HCT116 (cell line): ENCODE measurements at regions not wholly inside any gene's neighbourhood (a gene's known extent, or its start where the extent isn't known, plus 50 kb on each side); places are given as distances from the start of the nearest gene placed in this dataset.
A peak's percentile ranks its signal among the peaks of the same experiment; 100 is the strongest.

ENCODE experiments used
- ATAC-seq: fragments of 200-7000 bp; cut with Tn5 transposase; 2 replicates; pipeline ENCODE4 v1.9.1; 2020; ENCODE audit warnings: mild to moderate bottlenecking, moderate library complexity
- BruUV-seq: library from RNA; stranded (reverse); fragments of 400-500 nt; replicated peaks from 2 replicates; lab custom pipeline; 2021; lab: Mats Ljungman, UMichigan
- CTCF ChIA-PET: fragments of 300-600 bp; sonication (Branson Sonifier 250); formaldehyde crosslinking; loops from one replicate; lab custom pipeline; 2021; ENCODE audit warnings: antibody characterized with exemption; lab: Charles Lee
- POLR2A ChIA-PET: fragments of 300-600, 350-600 bp; sonication (Branson Sonifier 250); formaldehyde crosslinking; loops from one replicate; lab custom pipeline; 2021; ENCODE audit warnings: antibody characterized with exemption; lab: Charles Lee
- RAD21 ChIA-PET, 2 experiments: fragments of 300-600 bp; sonication (Branson Sonifier 250); formaldehyde crosslinking; loops; one replicate each; lab custom pipeline; 2023; ENCODE audit warnings: low total read pairs in 2 of 2; ENCODE audit not compliant: uncharacterized antibody in 2 of 2, unreplicated experiment in 2 of 2, low non-redundant PET in 1 of 2; lab: Charles Lee
- DNase-seq: peaks from one replicate; pipeline ENCODE4 v3.0.0-alpha.2; 2010; ENCODE audit warnings: low read depth, low spot score
- H2AFZ ChIP-seq: fragments of 200-600 bp; shearing (Covaris generic), sonication (generic); 2 replicates; pipeline ENCODE4 v1.6.1; 2017; ENCODE audit warnings: low read depth, mixed run types, mixed read lengths, antibody characterized with exemption, low read length; ENCODE audit not compliant: poor library complexity, severe bottlenecking
- H3K27ac ChIP-seq: 2 replicates; pipeline ENCODE4 v1.5.1; 2012; ENCODE audit warnings: low read depth, low read length
- H3K27me3 ChIP-seq: fragments of 200-600 bp; sonication (generic); 2 replicates; pipeline ENCODE4 v1.6.1; 2016; ENCODE audit warnings: mixed run types, low read length, mixed read lengths; ENCODE audit not compliant: insufficient read depth
- H3K36me3 ChIP-seq, 2 experiments: fragments of 200-500 bp in 1 of 2; fragments of 200-600 bp in 1 of 2; sonication (Bioruptor generic) in 1 of 2; sonication (generic) in 1 of 2; 2 replicates each; pipeline versions ENCODE4 v1.5.1 to v1.6.1; 2014 to 2016; ENCODE audit warnings: low read length in 2 of 2, inconsistent platforms in 1 of 2, mixed read lengths in 1 of 2, mixed run types in 1 of 2; ENCODE audit not compliant: insufficient read depth in 2 of 2, control insufficient read depth in 1 of 2
- H3K4me1 ChIP-seq, 2 experiments: fragments of 200-600 bp in 1 of 2; sonication (generic) in 1 of 2; 2 replicates each; pipeline versions ENCODE4 v1.5.1 to v1.6.1; 2012 to 2017; ENCODE audit warnings: low read length in 2 of 2, inconsistent platforms in 1 of 2, mild to moderate bottlenecking in 1 of 2, mixed read lengths in 1 of 2, mixed run types in 1 of 2, moderate library complexity in 1 of 2; ENCODE audit not compliant: insufficient read depth in 2 of 2, control insufficient read depth in 1 of 2
- H3K4me2 ChIP-seq: fragments of 200-600 bp; sonication (generic); 2 replicates; pipeline ENCODE4 v1.6.1; 2017; ENCODE audit warnings: mixed run types, low read length, mixed read lengths
- H3K4me3 ChIP-seq, 2 experiments: fragments of 200-600 bp in 1 of 2; sonication (generic) in 1 of 2; replicated peaks in 1 of 2; 2 replicates each; pipeline ENCODE4 v1.5.1; 2011 to 2016; ENCODE audit warnings: low read length in 2 of 2, control low read depth in 1 of 2, low read depth in 1 of 2, mild to moderate bottlenecking in 1 of 2, mixed read lengths in 1 of 2, mixed run types in 1 of 2
- H3K79me2 ChIP-seq: fragments of 200-600 bp; sonication (generic); 2 replicates; pipeline ENCODE4 v1.6.1; 2017; ENCODE audit warnings: mild to moderate bottlenecking, mixed run types, low read length, moderate library complexity, mixed read lengths; ENCODE audit not compliant: insufficient read depth
- H3K9ac ChIP-seq: fragments of 200-600 bp; sonication (generic); 2 replicates; pipeline ENCODE4 v1.6.1; 2016; ENCODE audit warnings: low read length, mixed read lengths
- H3K9me2 ChIP-seq: fragments of 200-600 bp; sonication (generic), shearing (Covaris generic); 2 replicates; pipeline ENCODE4 v1.6.1; 2017; ENCODE audit warnings: mixed run types, mild to moderate bottlenecking, moderate library complexity; ENCODE audit not compliant: insufficient read depth
- H3K9me3 ChIP-seq, 2 experiments: fragments of 200-500 bp in 1 of 2; fragments of 200-600 bp in 1 of 2; sonication (Bioruptor generic) in 1 of 2; sonication (generic) in 1 of 2; 2 replicates each; pipeline ENCODE4 v1.6.1; 2014 to 2017; ENCODE audit warnings: low read length in 2 of 2, mixed read lengths in 2 of 2, inconsistent platforms in 1 of 2, low read depth in 1 of 2, mild to moderate bottlenecking in 1 of 2, mixed run types in 1 of 2, moderate library complexity in 1 of 2; ENCODE audit not compliant: control insufficient read depth in 1 of 2, insufficient read depth in 1 of 2
- H4K20me1 ChIP-seq: fragments of 200-600 bp; sonication (generic), shearing (Covaris generic); 2 replicates; pipeline ENCODE4 v1.6.1; 2017; ENCODE audit warnings: mixed run types, mild to moderate bottlenecking, moderate library complexity; ENCODE audit not compliant: insufficient read depth
- CTCF ChIP-seq, 3 experiments: fragments of 200-600 bp in 1 of 3; sonication (generic) in 1 of 3; IDR thresholded peaks in 2 of 3; conservative IDR thresholded peaks in 1 of 3; 2 replicates each; pipeline ENCODE4 v1.5.1; 2012 to 2017; ENCODE audit warnings: low read depth in 2 of 3, low read length in 2 of 3, antibody characterized with exemption in 1 of 3, borderline replicate concordance in 1 of 3, control low read depth in 1 of 3, mild to moderate bottlenecking in 1 of 3, mixed read lengths in 1 of 3, mixed run types in 1 of 3, moderate library complexity in 1 of 3; ENCODE audit not compliant: insufficient read depth in 1 of 3
- EZH2 ChIP-seq: fragments of 200-600 bp; sonication (generic); IDR thresholded peaks from 2 replicates; pipeline ENCODE4 v1.6.1; 2017; ENCODE audit warnings: antibody characterized with exemption, mixed run types
- RAD21 ChIP-seq: IDR thresholded peaks from 2 replicates; pipeline ENCODE4 v1.6.1; 2012; ENCODE audit warnings: low read depth, mild to moderate bottlenecking
- ZBTB33 ChIP-seq: IDR thresholded peaks from 2 replicates; pipeline ENCODE4 v1.6.1; 2011; ENCODE audit warnings: mild to moderate bottlenecking, low read length, moderate library complexity; ENCODE audit not compliant: insufficient replicate concordance; ENCODE audit errors: extremely low read depth
- intact Hi-C: fragments of 100-400 bp; cut with micrococcal nuclease; formaldehyde crosslinking; loops from 2 replicates; pipeline ENCODE4 v1.10.0; 2022

- Histone ChIP-seq H3K4me1 (peaks cover 0 to 12% of the 10 kb centered on the region in 2 experiments; a peak in 2 of 4 replicates), H3K36me3 (no peaks in the 10 kb centered on the region), H3K9ac (no peak overlapping the region), H3K4me3 (no peak overlapping the region), H3K9me2 (no peaks in the 10 kb centered on the region), H3K9me3 (no peaks in the 10 kb centered on the region), H3K27ac (no peak overlapping the region), H4K20me1 (no peaks in the 10 kb centered on the region), H3K27me3 (no peaks in the 10 kb centered on the region), H2AFZ (no peak overlapping the region), H3K79me2 (no peaks in the 10 kb centered on the region), H3K4me2 (no peak overlapping the region)
- no TSS peak for BruUV-seq
- DNase-seq (no peak), ATAC-seq (no peak)
- ChIA-PET RAD21 (no interaction called here), CTCF (no interaction called here), POLR2A (no interaction called here)
- intact Hi-C loops, result no loop called here
- TF ChIP-seq ZBTB33 (no peak), CTCF (IDR thresholded peaks at IDR 0.05 in 2 of 3, conservative IDR thresholded peaks at IDR 0.05 in 1 of 3; ENCODE audit: borderline replicate concordance in 1 of 3, insufficient read depth in 1 of 3, low read depth in 2 of 3, low read length in 2 of 3) (0 out of 6 replicates have a peak, but pooled peaks of 2 of the 3 experiments have one; percentile 21 to 24)
Observed at GRCh38 chr12:104827587-104827986, 130.5 kb downstream of the SLC41A2 start.

GRCh38 chr12:104825408-104825807, 132.7 kb downstream of the SLC41A2 start:
- RAD21 ChIA-PET, result no interaction called here
- DNase-seq, result no peak
- no TSS peak for BruUV-seq

More at GRCh38 chr12:104825408-104825807, 132.7 kb downstream of the SLC41A2 start:
- Histone ChIP-seq H3K27ac (no peak overlapping the region), H3K27me3 (no peaks in the 10 kb centered on the region), H3K9me2 (no peaks in the 10 kb centered on the region), H3K4me3 (no peak overlapping the region), H2AFZ (no peak overlapping the region), H3K9me3 (no peaks in the 10 kb centered on the region), H3K4me2 (no peak overlapping the region), H3K36me3 (no peaks in the 10 kb centered on the region), H3K4me1 (peaks cover 0 to 12% of the 10 kb centered on the region in 2 experiments; a peak in 2 of 4 replicates), H4K20me1 (no peaks in the 10 kb centered on the region), H3K9ac (no peak overlapping the region), H3K79me2 (no peaks in the 10 kb centered on the region)
- CTCF ChIA-PET, result no interaction called here
- ATAC-seq, result peak; percentile 65; the same call in 1 of the 2 replicates
- intact Hi-C loops, result no loop called here
- no peak for TF ChIP-seq EZH2
- peak; percentile 51 to 74 (median 53); a peak in 5 of 6 replicates for TF ChIP-seq CTCF (IDR thresholded peaks at IDR 0.05 in 2 of 3, conservative IDR thresholded peaks at IDR 0.05 in 1 of 3; ENCODE audit: borderline replicate concordance in 1 of 3, insufficient read depth in 1 of 3, low read depth in 2 of 3, low read length in 2 of 3)
- TF ChIP-seq RAD21, result peak; percentile 71
- TF ChIP-seq, all 23 proteins: peak for 2
- POLR2A ChIA-PET, result no interaction called here
